CD14-positive monocyte (primary cell): ENCODE measurements at regions not wholly inside any gene's neighbourhood (a gene's known extent, or its start where the extent isn't known, plus 50 kb on each side); places are given as distances from the start of the nearest gene placed in this dataset.

Experiments
- DNase-seq, 3 donors: peaks; one replicate each; pipeline ENCODE4 v3.0.0-alpha.2; 2011 to 2022
- H2AFZ ChIP-seq: 2 replicates; pipeline ENCODE4 v1.6.0; 2012; ENCODE audit warnings: mild to moderate bottlenecking, low read depth, low read length, inconsistent platforms; ENCODE audit not compliant: insufficient read depth, poor library complexity, severe bottlenecking
- H3K27ac ChIP-seq, 2 donors: 1 replicate in 1 of 2; 2 replicates in 1 of 2; pipeline ENCODE4 v1.5.1; 2012 to 2013; ENCODE audit warnings: low read length in 2 of 2, control low read depth in 1 of 2, inconsistent platforms in 1 of 2, low read depth in 1 of 2, mild to moderate bottlenecking in 1 of 2
- H3K27me3 ChIP-seq, 2 donors: one replicate each; pipeline versions ENCODE4 v1.6.0 to v1.6.1; 2011 to 2013; ENCODE audit warnings: low read length in 2 of 2; ENCODE audit not compliant: control insufficient read depth in 2 of 2, insufficient read depth in 2 of 2
- H3K36me3 ChIP-seq, 2 donors: replicated peaks in 1 of 2; 1 replicate in 1 of 2; 2 replicates in 1 of 2; pipeline versions ENCODE4 v1.5.1 to v1.6.1; 2012 to 2013; ENCODE audit warnings: low read length in 2 of 2, control low read depth in 1 of 2, inconsistent platforms in 1 of 2, mild to moderate bottlenecking in 1 of 2; ENCODE audit not compliant: insufficient read depth in 2 of 2, control insufficient read depth in 1 of 2
- H3K4me1 ChIP-seq, 2 donors: 1 replicate in 1 of 2; 2 replicates in 1 of 2; pipeline versions ENCODE4 v1.5.1 to v1.6.1; 2012 to 2013; ENCODE audit warnings: low read length in 2 of 2, control low read depth in 1 of 2, inconsistent platforms in 1 of 2, mild to moderate bottlenecking in 1 of 2, moderate library complexity in 1 of 2; ENCODE audit not compliant: insufficient read depth in 2 of 2, control insufficient read depth in 1 of 2
- H3K4me2 ChIP-seq: replicated peaks from 2 replicates; pipeline ENCODE3; 2012; ENCODE audit warnings: low read length, moderate library complexity, mild to moderate bottlenecking; ENCODE audit not compliant: poor library complexity, severe bottlenecking; ENCODE audit errors: extremely low read depth
- H3K4me3 ChIP-seq, 3 experiments: fragments of 200-600 bp in 1 of 3; sonication (generic) in 1 of 3; replicated peaks in 1 of 3; 1 replicate in 2 of 3; 2 replicates in 1 of 3; pipeline ENCODE4 v1.5.1; 2011 to 2013; ENCODE audit warnings: low read length in 3 of 3, mild to moderate bottlenecking in 3 of 3, control low read depth in 2 of 3, low read depth in 2 of 3, inconsistent platforms in 1 of 3, moderate library complexity in 1 of 3
- H3K79me2 ChIP-seq: 2 replicates; pipeline ENCODE4 v1.6.0; 2012; ENCODE audit warnings: mild to moderate bottlenecking, control low read depth, inconsistent platforms, low read length, moderate library complexity; ENCODE audit not compliant: insufficient read depth
- H3K9ac ChIP-seq: 2 replicates; pipeline ENCODE4 v1.6.0; 2017; ENCODE audit warnings: low read length, mild to moderate bottlenecking; ENCODE audit not compliant: insufficient read depth, poor library complexity, severe bottlenecking
- H3K9me3 ChIP-seq, 2 donors: replicated peaks in 1 of 2; 1 replicate in 1 of 2; 2 replicates in 1 of 2; pipeline versions ENCODE4 v1.5.1 to v1.6.1; 2012 to 2013; ENCODE audit warnings: low read length in 2 of 2, control low read depth in 1 of 2; ENCODE audit not compliant: control insufficient read depth in 1 of 2, insufficient read depth in 1 of 2
- H4K20me1 ChIP-seq: 2 replicates; pipeline ENCODE4 v1.6.0; 2012; ENCODE audit warnings: mild to moderate bottlenecking, low read length, control low read depth, moderate library complexity; ENCODE audit not compliant: insufficient read depth
- H3K27ac Mint-ChIP-seq, 7 donors: one replicate each; pipeline ENCODE4 v1.8.0; 2020; ENCODE audit warnings: mild to moderate bottlenecking in 7 of 7, mixed read lengths in 7 of 7, moderate library complexity in 6 of 7, inconsistent platforms in 2 of 7
- H3K27me3 Mint-ChIP-seq, 3 donors: one replicate each; pipeline ENCODE4 v1.8.0; 2021 to 2022; ENCODE audit warnings: low read depth in 3 of 3, mild to moderate bottlenecking in 3 of 3, mixed read lengths in 3 of 3, moderate library complexity in 3 of 3, inconsistent platforms in 1 of 3
- H3K36me3 Mint-ChIP-seq, 2 donors: one replicate each; pipeline ENCODE4 v1.8.0; 2020; ENCODE audit warnings: mixed read lengths in 2 of 2, inconsistent platforms in 1 of 2, mild to moderate bottlenecking in 1 of 2
- H3K4me1 Mint-ChIP-seq: one replicate; pipeline ENCODE4 v1.8.0; 2020; ENCODE audit warnings: mild to moderate bottlenecking, mixed read lengths
- H3K4me3 Mint-ChIP-seq, 2 donors: one replicate each; pipeline ENCODE4 v1.8.0; 2020; ENCODE audit warnings: mild to moderate bottlenecking in 2 of 2, mixed read lengths in 2 of 2, moderate library complexity in 1 of 2
- H3K9me3 Mint-ChIP-seq, 7 donors: one replicate each; pipeline ENCODE4 v1.8.0; 2020 to 2022; ENCODE audit warnings: mixed read lengths in 7 of 7, mild to moderate bottlenecking in 6 of 7, moderate library complexity in 6 of 7, inconsistent platforms in 2 of 7
- CTCF ChIP-seq: fragments of 200-600 bp; IDR thresholded peaks from one replicate; pipeline ENCODE4 v1.8.0; 2022; ENCODE audit warnings: antibody characterized with exemption, mild to moderate bottlenecking
- WGBS: methylation state at CpG from one replicate; pipeline ENCODE4 v1.1.5; 2013; ENCODE audit warnings: missing lambda C conversion rate; ENCODE audit not compliant: insufficient coverage; 5-methylcytosine and 5-hydroxymethylcytosine counted together
- intact Hi-C, 2 donors: fragments of 100-400 bp; cut with micrococcal nuclease; formaldehyde crosslinking; loops; one replicate each; pipeline versions ENCODE4 v1.15.0 to v1.15.1; 2023

DNA sequence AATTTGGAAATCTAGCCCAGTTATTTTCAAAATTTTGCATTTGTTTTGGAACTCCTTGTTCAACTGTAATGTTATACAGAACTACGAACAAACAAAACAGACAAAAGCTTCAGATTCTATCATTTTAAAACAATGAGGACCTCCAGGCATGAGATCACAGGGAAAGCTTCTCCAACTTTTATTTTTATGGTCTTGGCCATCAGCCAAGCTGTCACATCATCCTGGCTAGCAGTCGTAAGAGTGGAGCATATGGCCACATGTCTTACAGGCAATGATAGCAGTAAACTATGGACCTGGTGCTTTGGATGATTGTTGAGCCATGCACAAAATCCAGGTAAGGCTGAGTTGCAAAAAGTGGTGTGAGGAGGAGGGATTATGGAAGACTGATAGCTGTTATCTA lies 299.6 kb downstream of the LMX1A start:
- no peaks in the 10 kb centered on the region for H3K79me2 ChIP-seq
- peak overlapping the region in 1 of 7 donors; percentile 64 for H3K27ac Mint-ChIP-seq
- no peak overlapping the region for H3K27ac ChIP-seq
- intact Hi-C loops: no loop called here
- no peak for TF ChIP-seq CTCF
- no peak overlapping the region for H3K4me3 Mint-ChIP-seq
- no peak overlapping the region for H3K9ac ChIP-seq
- H3K36me3 ChIP-seq: no peaks in the 10 kb centered on the region
- H3K4me2 ChIP-seq: no peak overlapping the region
- WGBS: 14% methylated on average over 1 of the region's 2 CpGs
- H3K27me3 Mint-ChIP-seq: peaks cover 5 to 7% (median 7%) of the 10 kb centered on the region in 3 donors
- peaks cover 0 to 8% (median 2%) of the 10 kb centered on the region in 7 donors for H3K9me3 Mint-ChIP-seq
- no peaks in the 10 kb centered on the region for H3K4me1 Mint-ChIP-seq
- no peaks in the 10 kb centered on the region for H3K4me1 ChIP-seq
- no peak for DNase-seq
- no peaks in the 10 kb centered on the region for H3K9me3 ChIP-seq
- no peaks in the 10 kb centered on the region for H3K27me3 ChIP-seq
- H3K4me3 ChIP-seq: no peak overlapping the region
- H4K20me1 ChIP-seq: no peaks in the 10 kb centered on the region
- no peak overlapping the region for H2AFZ ChIP-seq
- H3K36me3 Mint-ChIP-seq: no peaks in the 10 kb centered on the region

DNA sequence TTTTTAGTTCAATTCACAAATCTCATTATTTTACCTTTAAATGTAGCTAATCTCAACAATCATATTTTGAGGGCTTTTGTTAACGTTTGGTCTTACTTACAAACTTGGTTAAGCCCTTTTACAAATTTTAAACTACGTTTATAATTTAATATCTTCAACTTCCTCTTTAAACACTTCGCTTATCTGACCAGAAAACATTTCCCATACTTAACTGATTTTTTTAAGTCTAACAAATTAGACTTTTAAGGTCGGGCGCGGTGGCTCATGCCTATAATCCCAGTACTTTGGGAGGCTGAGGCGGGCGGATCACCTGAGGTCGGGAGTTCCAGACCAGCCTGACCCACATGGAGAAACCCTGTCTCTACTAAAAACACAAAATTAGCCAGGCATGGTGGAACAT lies 300.9 kb downstream of the LMX1A start:
- Histone ChIP-seq H3K27ac (no peak overlapping the region), H3K27me3 (no peaks in the 10 kb centered on the region), H3K4me1 (no peaks in the 10 kb centered on the region), H2AFZ (no peak overlapping the region), H3K9me3 (no peaks in the 10 kb centered on the region), H3K9ac (no peak overlapping the region), H3K4me3 (no peak overlapping the region), H3K4me2 (no peak overlapping the region), H4K20me1 (no peaks in the 10 kb centered on the region), H3K79me2 (no peaks in the 10 kb centered on the region), H3K36me3 (no peaks in the 10 kb centered on the region)
- DNase-seq: no peak
- WGBS: 0% methylated on average over 1 of the region's 9 CpGs
- Mint-ChIP-seq H3K36me3 (no peaks in the 10 kb centered on the region), H3K4me1 (no peaks in the 10 kb centered on the region), H3K27me3 (peaks cover 5 to 7% (median 7%) of the 10 kb centered on the region in 3 donors), H3K27ac (no peak overlapping the region), H3K9me3 (peaks cover 0 to 6% (median 0%) of the 10 kb centered on the region in 7 donors), H3K4me3 (peak overlapping the region in 1 of 2 donors; percentile 24)
- no peak for TF ChIP-seq CTCF
- intact Hi-C loops: no loop called here
